ENCODE measurements at regions not wholly inside any gene's neighbourhood (a gene's known extent, or its start where the extent isn't known, plus 50 kb on each side); places are given as distances from the start of the nearest gene placed in this dataset.
"Not testable (repeated sequence)": the region's sequence is repeated elsewhere in the genome, so short reads cannot be mapped to it uniquely, and the experiment has no call there.

DNA sequence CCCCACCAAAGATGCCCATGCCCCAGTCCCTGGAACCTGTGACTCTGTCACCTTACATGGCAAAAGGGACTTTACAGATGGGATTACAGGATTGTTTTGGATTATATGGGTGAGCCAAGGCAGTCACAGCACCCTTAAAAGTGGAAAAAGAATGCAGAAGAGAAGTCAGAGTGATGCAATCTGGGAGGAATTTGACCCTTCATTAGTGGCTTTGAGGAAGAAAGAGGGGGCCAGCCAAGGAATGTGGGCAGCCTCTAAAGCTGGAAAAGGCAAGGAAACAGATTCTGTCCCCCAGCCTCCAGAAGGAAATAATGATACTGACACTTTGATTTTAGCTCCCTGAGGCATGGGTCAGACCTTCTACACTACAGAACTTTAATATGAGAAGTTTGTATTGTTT lies 257.3 kb upstream of the ISX start:
- Histone ChIP-seq H2AFZ (no peak overlapping the region), H3K27me3 (ENCODE audit: control insufficient read depth, insufficient read depth, low read length) (no peaks in the 10 kb centered on the region), H3K4me1 (no peaks in the 10 kb centered on the region), H3K9ac (no peak overlapping the region), H3K9me3 (ENCODE audit: control insufficient read depth, low read length) (no peaks in the 10 kb centered on the region), H3K79me2 (no peaks in the 10 kb centered on the region), H3K4me2 (ENCODE audit: low read length) (no peak overlapping the region), H3K36me3 (ENCODE audit: control insufficient read depth, insufficient read depth, low read length) (no peaks in the 10 kb centered on the region), H3K4me3 (ENCODE audit: low read depth, low read length) (no peak overlapping the region), H3K27ac (no peak overlapping the region)
- no peak for TF ChIP-seq CTCF (IDR thresholded peaks at IDR 0.05)

DNA sequence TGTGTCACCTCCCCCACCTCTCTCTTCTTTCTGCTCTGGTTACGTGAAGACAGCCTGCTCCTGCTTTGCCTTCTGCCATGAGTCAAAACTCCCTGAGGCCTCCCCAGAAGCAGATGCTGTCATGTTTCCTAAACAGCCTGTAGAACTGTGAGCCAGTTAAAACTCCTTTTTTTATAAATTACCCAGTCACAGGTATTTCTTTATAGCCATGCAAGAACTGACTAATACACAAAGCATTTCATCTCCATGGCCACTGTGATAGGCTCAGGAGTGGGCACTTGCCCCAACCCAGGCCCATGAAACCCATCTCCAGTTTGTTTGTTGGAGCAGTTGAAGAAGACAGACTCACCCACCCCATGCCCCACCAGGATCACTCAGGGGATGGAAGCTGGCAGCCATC lies 253.3 kb upstream of the ISX start:
- Histone ChIP-seq H3K79me2 (no peaks in the 10 kb centered on the region), H3K27me3 (ENCODE audit: control insufficient read depth, insufficient read depth, low read length) (no peaks in the 10 kb centered on the region), H3K36me3 (ENCODE audit: control insufficient read depth, insufficient read depth, low read length) (no peaks in the 10 kb centered on the region), H3K4me1 (no peaks in the 10 kb centered on the region), H3K27ac (no peak overlapping the region), H3K9me3 (ENCODE audit: control insufficient read depth, low read length) (no peaks in the 10 kb centered on the region), H3K9ac (no peak overlapping the region), H3K4me3 (ENCODE audit: low read depth, low read length) (no peak overlapping the region), H2AFZ (no peak overlapping the region), H3K4me2 (ENCODE audit: low read length) (no peak overlapping the region)
- no peak for TF ChIP-seq CTCF (IDR thresholded peaks at IDR 0.05)

GRCh38 chr22:34814260-34815025 lies 251.5 kb upstream of the ISX start:
- no peak overlapping the region for H3K4me3 ChIP-seq (ENCODE audit: low read depth, low read length)
- no peaks in the 10 kb centered on the region for H3K4me1 ChIP-seq
- no peak overlapping the region for H3K9ac ChIP-seq
- H2AFZ ChIP-seq, result no peak overlapping the region
- no peak overlapping the region for H3K4me2 ChIP-seq (ENCODE audit: low read length)
- H3K27me3 ChIP-seq (ENCODE audit: control insufficient read depth, insufficient read depth, low read length), result no peaks in the 10 kb centered on the region
- H3K27ac ChIP-seq, result no peak overlapping the region
- no peaks in the 10 kb centered on the region for H3K79me2 ChIP-seq
- H3K36me3 ChIP-seq (ENCODE audit: control insufficient read depth, insufficient read depth, low read length), result no peaks in the 10 kb centered on the region
- H3K9me3 ChIP-seq (ENCODE audit: control insufficient read depth, low read length), result no peaks in the 10 kb centered on the region
- no peak for TF ChIP-seq CTCF (IDR thresholded peaks at IDR 0.05)

DNA sequence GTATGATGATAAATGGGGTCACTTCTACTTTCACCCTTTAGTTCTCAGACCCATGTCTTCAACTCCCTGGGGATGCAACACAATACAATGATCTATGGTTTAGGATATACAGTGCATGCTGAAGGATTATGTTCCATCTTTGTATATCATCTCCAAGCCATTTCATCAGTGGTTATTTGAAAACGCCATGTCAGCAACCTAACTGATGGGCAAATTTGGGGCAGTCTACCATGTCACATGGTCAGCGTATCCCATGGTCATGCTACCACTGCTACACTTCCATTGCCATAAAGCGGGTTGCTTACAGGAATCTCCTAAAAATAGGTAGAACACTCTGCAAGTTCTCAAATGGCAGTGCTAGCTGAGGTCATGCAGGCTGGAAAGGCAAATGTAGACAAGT lies 236.5 kb upstream of the ISX start:
- Histone ChIP-seq H3K79me2 (no peaks in the 10 kb centered on the region), H3K9me3 (ENCODE audit: control insufficient read depth, low read length) (no peaks in the 10 kb centered on the region), H3K4me1 (no peaks in the 10 kb centered on the region), H3K4me2 (ENCODE audit: low read length) (no peak overlapping the region), H3K27me3 (ENCODE audit: control insufficient read depth, insufficient read depth, low read length) (no peaks in the 10 kb centered on the region), H3K27ac (no peak overlapping the region), H3K9ac (no peak overlapping the region), H3K36me3 (ENCODE audit: control insufficient read depth, insufficient read depth, low read length) (no peaks in the 10 kb centered on the region), H3K4me3 (ENCODE audit: low read depth, low read length) (no peak overlapping the region), H2AFZ (no peak overlapping the region)
- TF ChIP-seq CTCF (IDR thresholded peaks at IDR 0.05), result no peak

DNA sequence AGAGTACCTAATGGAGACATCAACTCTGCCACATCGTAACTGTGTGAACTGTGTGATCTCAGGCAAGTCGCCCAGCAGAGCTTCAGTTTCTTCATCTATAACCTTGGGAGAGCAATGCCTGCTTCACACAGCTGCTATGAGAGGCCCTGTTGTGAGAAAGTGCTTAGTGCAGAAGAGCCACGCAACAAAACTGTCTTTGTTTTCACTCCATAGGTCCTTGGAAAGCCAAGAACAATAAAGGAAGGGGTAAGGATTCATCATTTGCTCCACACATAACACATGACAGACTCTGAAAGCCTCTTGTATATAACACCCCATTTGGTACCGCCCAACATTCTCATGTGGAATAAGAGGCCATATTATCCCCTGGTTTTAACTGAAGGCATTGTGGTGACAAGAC lies 231.9 kb upstream of the ISX start:
- H3K4me1 ChIP-seq, result no peaks in the 10 kb centered on the region
- no peak overlapping the region for H2AFZ ChIP-seq
- no peak overlapping the region for H3K27ac ChIP-seq
- H3K4me2 ChIP-seq (ENCODE audit: low read length), result no peak overlapping the region
- no peaks in the 10 kb centered on the region for H3K9me3 ChIP-seq (ENCODE audit: control insufficient read depth, low read length)
- no peak overlapping the region for H3K4me3 ChIP-seq (ENCODE audit: low read depth, low read length)
- no peaks in the 10 kb centered on the region for H3K79me2 ChIP-seq
- TF ChIP-seq CTCF (IDR thresholded peaks at IDR 0.05), result no peak
- H3K9ac ChIP-seq, result no peak overlapping the region
- H3K36me3 ChIP-seq (ENCODE audit: control insufficient read depth, insufficient read depth, low read length), result no peaks in the 10 kb centered on the region
- H3K27me3 ChIP-seq (ENCODE audit: control insufficient read depth, insufficient read depth, low read length), result no peaks in the 10 kb centered on the region

- not testable (repeated sequence) for H3K27me3 ChIP-seq (ENCODE audit: control insufficient read depth, insufficient read depth, low read length); H3K27ac ChIP-seq; H3K79me2 ChIP-seq; H3K4me3 ChIP-seq (ENCODE audit: low read depth, low read length); H3K4me2 ChIP-seq (ENCODE audit: low read length); H3K9ac ChIP-seq; H3K36me3 ChIP-seq (ENCODE audit: control insufficient read depth, insufficient read depth, low read length); H3K4me1 ChIP-seq; H3K9me3 ChIP-seq (ENCODE audit: control insufficient read depth, low read length); H2AFZ ChIP-seq
These were observed 231.4 kb upstream of the ISX start for GRCh38 chr22:34834541-34834940.
